NCI-H128 (cell line): ENCODE measurements at regions not wholly inside any gene's neighbourhood (a gene's known extent, or its start where the extent isn't known, plus 50 kb on each side); places are given as distances from the start of the nearest gene placed in this dataset.

Experiments used
- DNase-seq: peaks from one replicate; lab custom pipeline; 2025; ENCODE audit not compliant: unreplicated experiment; lab: John Stamatoyannopoulos, UW

GRCh38 chr14:53896726-53897125 is 59.9 kb downstream of the BMP4 start:
- no peak for DNase-seq

- no peak for DNase-seq
These were observed 62.2 kb downstream of the BMP4 start for GRCh38 chr14:53894456-53894855.

GRCh38 chr14:53893374-53893773 is 63.3 kb downstream of the BMP4 start:
- DNase-seq: no peak

GRCh38 chr14:53890611-53891101 is 66.0 kb downstream of the BMP4 start:
- DNase-seq: no peak

- no peak for DNase-seq
These were observed 67.9 kb downstream of the BMP4 start for GRCh38 chr14:53888535-53889386.

GRCh38 chr14:53885136-53885640 is 71.4 kb downstream of the BMP4 start:
- no peak for DNase-seq

GRCh38 chr14:53884601-53885000 is 72.0 kb downstream of the BMP4 start:
- DNase-seq: no peak

- no peak for DNase-seq
These were observed 72.9 kb downstream of the BMP4 start for GRCh38 chr14:53883739-53884138.

- no peak for DNase-seq
These were observed 73.9 kb downstream of the BMP4 start for GRCh38 chr14:53882684-53883083.

GRCh38 chr14:53881921-53882320 is 74.7 kb downstream of the BMP4 start:
- DNase-seq: no peak

GRCh38 chr14:53881161-53881871 is 75.3 kb downstream of the BMP4 start:
- no peak for DNase-seq

- DNase-seq: no peak
These were observed 75.9 kb downstream of the BMP4 start for GRCh38 chr14:53880761-53881160.

- no peak for DNase-seq
These were observed 76.9 kb downstream of the BMP4 start for GRCh38 chr14:53879747-53880146.

- no peak for DNase-seq
These were observed 77.5 kb downstream of the BMP4 start for GRCh38 chr14:53879022-53879686.

GRCh38 chr14:53875324-53875897 is 81.2 kb downstream of the BMP4 start:
- DNase-seq: no peak

GRCh38 chr14:53874704-53875103 is 81.9 kb downstream of the BMP4 start:
- DNase-seq: no peak

- DNase-seq: no peak
These were observed 83.9 kb downstream of the BMP4 start for GRCh38 chr14:53872681-53873089.

- DNase-seq: no peak
These were observed 84.7 kb downstream of the BMP4 start for GRCh38 chr14:53871951-53872350.

- no peak for DNase-seq
These were observed 85.6 kb downstream of the BMP4 start for GRCh38 chr14:53871011-53871410.

- no peak for DNase-seq
These were observed 90.9 kb downstream of the BMP4 start for GRCh38 chr14:53865711-53866110.

- no peak for DNase-seq
These were observed 94.8 kb downstream of the BMP4 start for GRCh38 chr14:53861781-53862180.
